ENCODE measurements at regions not wholly inside any gene's neighbourhood (a gene's known extent, or its start where the extent isn't known, plus 50 kb on each side); places are given as distances from the start of the nearest gene placed in this dataset.
"Not testable (repeated sequence)": the region's sequence is repeated elsewhere in the genome, so short reads cannot be mapped to it uniquely, and the experiment has no call there.

- H3K9me3 ChIP-seq = no peaks in the 10 kb centered on the region
- DNase-seq = no peak
- no peaks in the 10 kb centered on the region for H3K36me3 ChIP-seq
- 5 to 32% methylated on average over 2 to 3 of the region's 3 CpGs for WGBS, 2 donors (ENCODE audit: low coverage in 1 of 2)
- no peak overlapping the region for H3K4me3 ChIP-seq
- intact Hi-C loops (cut with DNase I; ENCODE audit: low total_unique reads) = loop anchor here (5.0 kb wide), 1 partner anchor 463 kb away; no protein-coding TSS in a partner anchor
- peaks cover 18% of the 10 kb centered on the region for H3K27me3 ChIP-seq
- in situ Hi-C loops (cut with MboI; ENCODE audit: low pct_ligation_motif_present in 1 of 4, low pct_unique_long_range_greater_than_20kb in 1 of 4, low sequenced_read_pairs in 3 of 4) = loop anchor here in 3 of 4 donors (10.0 kb wide), 1 partner anchor 461 kb away; no protein-coding TSS in a partner anchor
- TF ChIP-seq EP300 (IDR thresholded peaks at IDR 0.05; ENCODE audit: low read depth) = no peak
- no peak for TF ChIP-seq POLR2AphosphoS5 (IDR thresholded peaks at IDR 0.05)
- TF ChIP-seq CTCF (IDR thresholded peaks at IDR 0.05) = peak; percentile 68 to 82 (median 73)
- no peak for TF ChIP-seq POLR2A (IDR thresholded peaks at IDR 0.05)
- H3K4me1 ChIP-seq = peaks cover 0 to 9% (median 0%) of the 10 kb centered on the region in 4 donors
- no peak overlapping the region for H3K27ac ChIP-seq
Measured at GRCh38 chr7:148503900-148504487, 86.6 kb upstream of the C7orf33 start.

- no peak overlapping the region for H3K4me3 ChIP-seq
- DNase-seq = no peak
- TF ChIP-seq POLR2A (IDR thresholded peaks at IDR 0.05) (no peak), CTCF (IDR thresholded peaks at IDR 0.05) (no peak), POLR2AphosphoS5 (IDR thresholded peaks at IDR 0.05) (no peak)
- intact Hi-C loops (cut with DNase I; ENCODE audit: low total_unique reads) (no loop called here), in situ Hi-C loops (cut with MboI; ENCODE audit: low pct_ligation_motif_present in 1 of 4, low pct_unique_long_range_greater_than_20kb in 1 of 4, low sequenced_read_pairs in 3 of 4) (loop anchor here (5.0 to 10.0 kb wide), 2 partner anchors 459 to 461 kb away; no protein-coding TSS in a partner anchor)
- no peaks in the 10 kb centered on the region for H3K9me3 ChIP-seq
- H3K4me1 ChIP-seq = peaks cover 0 to 9% (median 0%) of the 10 kb centered on the region in 4 donors
- peaks cover 3% of the 10 kb centered on the region for H3K27me3 ChIP-seq
- WGBS, 2 donors (ENCODE audit: low coverage in 1 of 2) = 58 to 83% methylated on average over 2 to 7 of the region's 7 CpGs
- H3K36me3 ChIP-seq = no peaks in the 10 kb centered on the region
- H3K27ac ChIP-seq = no peak overlapping the region
Measured at GRCh38 chr7:148505645-148506375, 84.8 kb upstream of the C7orf33 start.

- intact Hi-C loops (cut with DNase I; ENCODE audit: low total_unique reads); H3K4me3 ChIP-seq; H3K27me3 ChIP-seq; H3K9me3 ChIP-seq; H3K27ac ChIP-seq; DNase-seq; H3K4me1 ChIP-seq; H3K36me3 ChIP-seq: not testable (repeated sequence)
- WGBS, 2 donors (ENCODE audit: low coverage in 1 of 2) = 45 to 75% methylated on average over 4 to 7 of the region's 7 CpGs
- in situ Hi-C loops (cut with MboI; ENCODE audit: low pct_ligation_motif_present in 1 of 4, low pct_unique_long_range_greater_than_20kb in 1 of 4, low sequenced_read_pairs in 3 of 4) = loop anchor here (5.0 to 10.0 kb wide), 2 partner anchors 458 to 460 kb away; no protein-coding TSS in a partner anchor
Measured at GRCh38 chr7:148507064-148507573, 83.4 kb upstream of the C7orf33 start.

- Histone ChIP-seq H3K4me1 (no peaks in the 10 kb centered on the region), H3K27me3 (no peaks in the 10 kb centered on the region), H3K9me3 (no peaks in the 10 kb centered on the region), H3K36me3 (no peaks in the 10 kb centered on the region), H3K4me3 (no peak overlapping the region), H3K27ac (no peak overlapping the region)
- 38 to 48% methylated on average over 7 of the region's 7 CpGs for WGBS, 2 donors (ENCODE audit: low coverage in 1 of 2)
- DNase-seq = no peak
- intact Hi-C loops (cut with DNase I; ENCODE audit: low total_unique reads) (no loop called here), in situ Hi-C loops (cut with MboI; ENCODE audit: low pct_ligation_motif_present in 1 of 4, low pct_unique_long_range_greater_than_20kb in 1 of 4, low sequenced_read_pairs in 3 of 4) (loop anchor here (5.0 to 10.0 kb wide), 2 partner anchors 457 to 460 kb away; no protein-coding TSS in a partner anchor)
- TF ChIP-seq POLR2AphosphoS5 (IDR thresholded peaks at IDR 0.05) (no peak), POLR2A (IDR thresholded peaks at IDR 0.05) (no peak), EP300 (IDR thresholded peaks at IDR 0.05; ENCODE audit: low read depth) (no peak), CTCF (IDR thresholded peaks at IDR 0.05) (no peak)
Measured at GRCh38 chr7:148507787-148508186, 82.8 kb upstream of the C7orf33 start.

Data from transverse colon (tissue), 4 donors.